Endothelial cell (in vitro differentiated cells): ENCODE measurements at regions not wholly inside any gene's neighbourhood (a gene's known extent, or its start where the extent isn't known, plus 50 kb on each side); places are given as distances from the start of the nearest gene placed in this dataset.
A peak's percentile ranks its signal among the peaks of the same experiment; 100 is the strongest.
"Not testable (repeated sequence)": the region's sequence is repeated elsewhere in the genome, so short reads cannot be mapped to it uniquely, and the experiment has no call there.

Experiments
- DNase-seq: peaks from one replicate; pipeline ENCODE4 v3.0.0; 2021; ENCODE audit warnings: low spot score
- H3K27ac Mint-ChIP-seq: one replicate; pipeline ENCODE4 v1.8.0; 2021; ENCODE audit warnings: mixed read lengths, inconsistent platforms; ENCODE audit not compliant: unreplicated experiment
- H3K27me3 Mint-ChIP-seq: one replicate; pipeline ENCODE4 v1.8.0; 2021; ENCODE audit warnings: mild to moderate bottlenecking, moderate library complexity, mixed read lengths, inconsistent platforms; ENCODE audit not compliant: unreplicated experiment
- H3K36me3 Mint-ChIP-seq: one replicate; pipeline ENCODE4 v1.8.0; 2021; ENCODE audit warnings: mild to moderate bottlenecking, low read depth, mixed read lengths, inconsistent platforms; ENCODE audit not compliant: unreplicated experiment
- H3K4me1 Mint-ChIP-seq: one replicate; pipeline ENCODE4 v1.8.0; 2021; ENCODE audit warnings: mild to moderate bottlenecking, mixed read lengths, inconsistent platforms; ENCODE audit not compliant: unreplicated experiment
- H3K4me3 Mint-ChIP-seq: one replicate; pipeline ENCODE4 v1.8.0; 2021; ENCODE audit warnings: mild to moderate bottlenecking, mixed read lengths, inconsistent platforms; ENCODE audit not compliant: unreplicated experiment
- H3K9me3 Mint-ChIP-seq: one replicate; pipeline ENCODE4 v1.8.0; 2021; ENCODE audit warnings: mixed read lengths, inconsistent platforms; ENCODE audit not compliant: unreplicated experiment
- TF ChIP-seq, protein P1 (sequence below): fragments of 200-600 bp; sonication (generic); IDR thresholded peaks from one replicate; pipeline ENCODE4 v1.5.0; 2021; ENCODE audit warnings: antibody characterized with exemption; ENCODE audit not compliant: unreplicated experiment

DNA sequence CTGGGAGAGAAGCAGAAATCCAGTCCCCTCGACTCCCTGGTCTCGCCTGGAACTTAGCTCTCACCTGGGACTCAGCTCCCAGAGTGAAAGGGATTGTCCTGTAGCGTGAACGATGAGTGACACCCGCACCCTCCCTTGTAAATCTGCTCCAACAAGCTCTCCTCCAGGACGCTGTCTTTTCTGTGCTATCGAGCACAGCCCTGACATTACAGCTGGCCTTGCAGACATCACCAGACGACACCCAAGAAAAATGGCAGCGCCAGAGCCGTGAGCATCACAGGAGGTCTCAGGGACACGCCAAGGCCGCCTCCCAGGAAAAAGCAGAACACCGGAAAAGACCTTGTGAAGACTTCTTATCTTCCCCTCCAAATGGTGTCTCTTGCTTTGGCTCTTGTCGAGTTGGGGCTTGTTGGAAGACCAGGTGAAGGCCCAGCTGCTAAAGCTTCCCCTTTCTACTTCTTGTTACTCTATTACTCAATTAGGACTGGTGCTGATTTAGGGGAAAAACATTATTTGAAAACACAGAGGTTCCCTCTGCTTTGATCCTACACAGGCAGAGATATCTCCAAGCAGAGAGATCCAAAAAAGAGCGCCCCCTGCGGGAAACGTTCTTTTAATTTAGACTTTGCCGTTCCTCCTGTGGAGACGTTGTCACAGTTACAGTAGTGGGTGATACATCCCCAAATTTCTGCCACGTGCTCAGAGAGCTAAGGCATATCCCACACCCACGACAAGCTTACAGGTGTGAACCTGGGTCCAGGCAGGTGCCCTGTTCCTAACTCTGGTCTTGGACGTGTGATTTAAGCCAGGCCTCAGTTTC is 127.2 kb downstream of the ATP6V0E2 start:
- H3K4me3 Mint-ChIP-seq, H3K4me1 Mint-ChIP-seq, H3K27ac Mint-ChIP-seq, H3K36me3 Mint-ChIP-seq, H3K27me3 Mint-ChIP-seq, H3K9me3 Mint-ChIP-seq: not testable (repeated sequence)
- TF ChIP-seq, protein P1, sequence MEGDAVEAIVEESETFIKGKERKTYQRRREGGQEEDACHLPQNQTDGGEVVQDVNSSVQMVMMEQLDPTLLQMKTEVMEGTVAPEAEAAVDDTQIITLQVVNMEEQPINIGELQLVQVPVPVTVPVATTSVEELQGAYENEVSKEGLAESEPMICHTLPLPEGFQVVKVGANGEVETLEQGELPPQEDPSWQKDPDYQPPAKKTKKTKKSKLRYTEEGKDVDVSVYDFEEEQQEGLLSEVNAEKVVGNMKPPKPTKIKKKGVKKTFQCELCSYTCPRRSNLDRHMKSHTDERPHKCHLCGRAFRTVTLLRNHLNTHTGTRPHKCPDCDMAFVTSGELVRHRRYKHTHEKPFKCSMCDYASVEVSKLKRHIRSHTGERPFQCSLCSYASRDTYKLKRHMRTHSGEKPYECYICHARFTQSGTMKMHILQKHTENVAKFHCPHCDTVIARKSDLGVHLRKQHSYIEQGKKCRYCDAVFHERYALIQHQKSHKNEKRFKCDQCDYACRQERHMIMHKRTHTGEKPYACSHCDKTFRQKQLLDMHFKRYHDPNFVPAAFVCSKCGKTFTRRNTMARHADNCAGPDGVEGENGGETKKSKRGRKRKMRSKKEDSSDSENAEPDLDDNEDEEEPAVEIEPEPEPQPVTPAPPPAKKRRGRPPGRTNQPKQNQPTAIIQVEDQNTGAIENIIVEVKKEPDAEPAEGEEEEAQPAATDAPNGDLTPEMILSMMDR: peak; percentile 41
- DNase-seq: peak; percentile 47

DNA sequence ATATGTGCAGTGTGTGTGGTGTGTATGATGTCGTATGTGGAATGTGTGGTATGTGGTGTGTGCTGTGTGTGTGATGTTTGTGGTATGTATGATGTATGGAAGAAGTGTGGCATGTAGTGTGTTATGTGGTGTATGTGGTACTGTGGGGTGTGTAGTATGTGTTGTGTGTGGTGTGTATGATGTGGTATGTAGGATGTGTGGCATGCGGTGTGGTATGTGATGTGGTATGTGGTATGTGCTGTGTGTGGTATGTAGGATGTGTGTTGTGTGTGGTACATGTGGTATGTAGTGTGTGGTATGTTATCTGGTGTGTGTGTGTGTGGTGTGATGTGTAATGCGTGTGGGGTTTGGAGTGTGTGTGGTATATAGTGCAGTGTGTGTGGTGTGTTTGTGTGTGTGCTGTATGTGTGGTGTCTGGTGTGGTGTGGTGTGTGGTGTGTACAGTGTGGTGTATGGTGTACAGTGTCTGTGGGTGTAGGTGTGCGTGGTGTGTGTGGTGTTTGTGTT is 129.6 kb downstream of the ATP6V0E2 start:
- Mint-ChIP-seq H3K36me3 (no peaks in the 10 kb centered on the region), H3K4me1 (no peaks in the 10 kb centered on the region), H3K4me3 (no peak overlapping the region), H3K9me3 (no peaks in the 10 kb centered on the region), H3K27me3 (peaks cover 2% of the 10 kb centered on the region), H3K27ac (no peak overlapping the region)
- no peak for DNase-seq
- TF ChIP-seq, protein P1: no peak

DNA sequence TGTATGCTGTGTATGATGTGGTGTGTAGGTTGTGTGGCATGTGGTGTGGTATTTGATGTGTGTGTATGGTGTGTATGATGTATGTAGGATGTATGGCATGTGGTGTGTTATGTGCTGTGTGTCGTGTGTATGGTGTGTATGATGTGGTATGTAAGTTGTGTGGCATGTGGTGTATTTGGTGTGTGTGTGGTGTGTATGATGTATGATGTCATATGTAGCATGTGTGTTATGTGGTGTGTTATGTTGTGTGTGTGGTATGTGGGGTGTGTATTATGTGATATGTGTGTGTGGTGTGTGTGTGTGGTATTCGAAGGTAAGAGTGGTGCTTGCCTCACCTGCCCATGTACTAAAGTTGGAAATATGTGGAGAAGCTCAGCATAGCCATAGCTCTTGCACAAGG is 130.2 kb downstream of the ATP6V0E2 start:
- not testable (repeated sequence) for H3K27me3 Mint-ChIP-seq, H3K4me3 Mint-ChIP-seq, H3K9me3 Mint-ChIP-seq, H3K4me1 Mint-ChIP-seq, DNase-seq, H3K36me3 Mint-ChIP-seq, H3K27ac Mint-ChIP-seq

DNA sequence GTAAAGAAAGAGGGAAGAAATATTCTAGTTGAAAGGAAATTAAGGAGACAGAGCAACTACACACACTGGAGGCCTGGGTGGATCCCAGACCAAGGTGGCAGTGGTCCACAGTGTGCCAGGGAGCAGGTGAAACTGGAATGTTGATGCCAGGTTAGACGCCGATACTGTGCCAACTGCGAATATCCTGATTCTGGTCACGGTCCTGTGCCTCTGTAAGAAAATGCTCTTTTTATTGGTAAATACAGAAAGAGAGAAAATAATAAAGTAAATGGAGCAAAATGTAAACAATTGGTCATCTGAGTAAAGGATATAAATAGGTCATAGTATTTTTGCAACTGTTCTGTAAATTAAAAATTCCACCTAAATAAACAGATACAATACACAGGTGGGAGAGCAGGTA is 131.1 kb downstream of the ATP6V0E2 start:
- not testable (repeated sequence) for H3K27me3 Mint-ChIP-seq, H3K4me3 Mint-ChIP-seq, H3K9me3 Mint-ChIP-seq, H3K36me3 Mint-ChIP-seq, DNase-seq, H3K27ac Mint-ChIP-seq, H3K4me1 Mint-ChIP-seq

DNA sequence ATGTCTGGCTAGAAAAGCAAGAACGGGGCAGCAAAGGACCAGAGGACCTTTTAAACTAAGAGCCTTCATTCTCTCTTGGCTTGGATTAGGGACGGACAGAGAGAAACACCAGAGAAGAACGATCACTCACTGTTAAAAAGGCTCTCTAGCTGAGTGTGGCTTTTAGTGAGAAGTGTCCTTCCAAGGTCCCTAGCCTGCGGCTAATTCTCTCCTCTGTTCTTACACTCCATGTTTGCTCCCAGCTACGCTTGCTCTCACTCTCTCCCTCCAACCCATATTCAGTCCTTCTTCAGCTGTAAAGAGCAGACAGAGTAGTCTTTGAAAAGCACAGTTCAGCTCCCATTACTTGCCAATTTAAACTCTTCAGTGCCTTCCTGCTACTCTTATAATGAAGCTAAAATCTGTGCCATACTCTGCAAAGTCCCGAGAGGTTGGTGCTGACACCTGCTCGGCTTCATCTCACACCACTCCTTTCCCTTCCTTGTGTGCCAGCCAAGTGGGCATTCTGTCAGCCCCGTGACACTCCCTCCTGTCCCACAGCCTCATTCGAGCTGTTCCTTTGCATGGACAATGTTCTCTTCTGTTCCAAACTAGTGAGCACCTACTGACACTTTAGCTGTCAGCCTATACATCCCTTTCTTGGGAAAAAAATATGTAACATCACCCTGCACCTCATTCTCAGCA is 136.0 kb downstream of the ATP6V0E2 start:
- not testable (repeated sequence) for H3K27ac Mint-ChIP-seq, H3K36me3 Mint-ChIP-seq, DNase-seq, H3K4me3 Mint-ChIP-seq, H3K9me3 Mint-ChIP-seq, H3K4me1 Mint-ChIP-seq, H3K27me3 Mint-ChIP-seq

DNA sequence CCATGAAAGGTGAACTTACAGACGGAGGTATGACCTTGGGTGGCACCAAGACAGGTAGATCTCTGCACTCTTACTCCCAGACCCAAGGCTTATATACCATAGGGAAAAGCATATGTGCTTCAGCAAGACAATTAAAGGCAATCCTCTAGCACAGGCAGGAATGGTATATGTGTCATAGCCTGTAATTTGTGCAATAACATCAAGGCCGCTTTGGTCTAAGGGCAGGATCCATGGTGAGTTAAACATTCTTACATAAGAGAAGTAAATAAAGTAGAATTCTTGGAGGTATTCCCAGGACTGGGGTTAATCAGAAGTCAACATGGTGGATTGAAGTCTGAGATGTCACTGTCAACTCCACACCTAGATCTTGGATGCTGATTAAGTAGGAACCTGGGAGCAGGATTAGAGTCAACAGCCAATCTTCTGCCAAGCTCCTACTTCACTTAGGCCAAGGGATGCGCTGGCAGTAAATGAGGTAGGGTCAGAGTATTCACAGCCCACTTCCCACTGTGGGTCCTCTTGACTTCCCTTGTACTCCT is 143.0 kb downstream of the ATP6V0E2 start:
- not testable (repeated sequence) for H3K4me3 Mint-ChIP-seq, H3K4me1 Mint-ChIP-seq, H3K36me3 Mint-ChIP-seq, H3K27ac Mint-ChIP-seq, DNase-seq, H3K27me3 Mint-ChIP-seq, H3K9me3 Mint-ChIP-seq

DNA sequence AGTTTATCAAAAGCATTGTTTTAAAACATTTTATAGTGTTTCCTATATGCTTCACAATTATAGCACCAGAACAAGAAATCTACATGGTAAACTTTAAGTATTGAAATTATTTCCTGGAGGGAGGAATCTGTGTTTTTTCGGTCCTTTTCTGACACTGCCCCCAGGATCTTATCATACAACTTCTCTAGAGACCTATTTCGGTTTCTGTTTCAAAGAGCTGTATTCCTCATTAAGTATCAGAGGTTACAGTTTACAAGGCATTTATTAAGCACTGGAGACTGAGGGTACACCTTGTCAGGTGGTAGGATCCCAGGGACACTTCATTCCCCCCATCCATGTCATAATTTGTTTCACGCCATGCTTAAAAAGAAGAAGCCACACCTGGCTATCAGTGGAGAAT is 146.4 kb downstream of the ATP6V0E2 start:
- H3K9me3 Mint-ChIP-seq, H3K4me1 Mint-ChIP-seq, H3K4me3 Mint-ChIP-seq, H3K27ac Mint-ChIP-seq, H3K27me3 Mint-ChIP-seq, DNase-seq, H3K36me3 Mint-ChIP-seq: not testable (repeated sequence)

DNA sequence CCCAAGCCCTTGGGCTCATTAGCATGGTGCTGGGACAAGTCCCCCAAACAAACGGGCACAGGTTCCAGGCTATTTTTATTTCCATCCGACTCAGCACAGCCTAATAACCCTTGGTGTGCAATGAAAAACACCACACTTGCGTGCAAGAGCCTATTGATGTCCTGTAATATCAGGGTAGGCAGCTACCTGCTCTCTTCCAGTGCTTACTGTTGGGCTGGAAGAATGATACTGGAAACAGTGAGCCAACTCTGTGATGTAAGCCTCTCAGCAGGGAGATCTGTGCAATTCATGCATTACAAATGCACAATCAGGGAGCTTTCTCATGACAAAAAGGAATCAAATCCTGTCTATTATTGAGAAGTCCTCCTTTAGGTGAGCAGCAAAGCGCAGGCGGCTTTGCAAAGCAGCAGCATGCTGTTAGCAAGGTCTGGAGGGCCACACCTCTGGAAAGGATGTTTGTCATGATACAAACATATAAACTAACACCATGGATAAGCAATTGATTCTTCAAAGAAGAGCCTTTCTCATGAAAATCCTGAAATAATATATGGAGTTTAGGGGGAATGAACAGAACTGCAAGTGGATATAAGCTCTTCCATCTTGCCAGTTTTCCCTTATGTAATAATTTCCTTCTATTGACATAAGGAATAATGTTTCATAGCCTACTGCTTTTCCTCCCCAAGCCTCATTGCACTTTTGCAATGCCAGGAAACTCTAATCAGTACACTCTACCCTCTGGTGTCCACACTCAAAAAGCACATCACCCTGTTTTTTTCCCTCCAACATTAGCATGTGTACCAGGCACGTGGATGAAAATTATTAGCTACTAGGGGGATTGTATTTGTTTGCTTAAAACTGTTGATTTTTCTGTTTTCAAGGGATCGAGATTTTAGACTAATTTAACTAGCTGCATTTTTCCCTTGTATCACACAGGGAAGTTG is 151.1 kb downstream of the ATP6V0E2 start:
- not testable (repeated sequence) for DNase-seq, H3K27ac Mint-ChIP-seq, H3K4me1 Mint-ChIP-seq, H3K36me3 Mint-ChIP-seq, H3K27me3 Mint-ChIP-seq, H3K4me3 Mint-ChIP-seq, H3K9me3 Mint-ChIP-seq

DNA sequence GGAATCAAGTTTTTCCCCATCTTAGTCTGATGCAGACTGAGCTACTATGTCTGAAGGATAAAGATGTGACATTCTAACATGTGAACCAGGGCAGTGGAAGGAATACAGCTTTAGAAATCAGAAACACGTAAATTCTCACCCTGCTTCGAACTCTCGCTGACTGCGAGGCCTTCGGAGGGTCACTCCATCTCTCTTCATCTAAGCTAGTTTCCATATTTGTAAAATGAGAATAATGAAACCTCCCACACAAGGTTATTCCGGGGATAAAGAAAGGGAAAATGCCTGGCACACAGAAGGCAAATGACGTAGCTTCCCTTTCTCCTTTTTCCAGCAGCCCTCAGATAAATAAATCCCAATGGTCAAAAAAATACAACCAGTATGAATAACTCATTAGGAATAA is 152.0 kb downstream of the ATP6V0E2 start:
- H3K27me3 Mint-ChIP-seq, H3K9me3 Mint-ChIP-seq, H3K4me3 Mint-ChIP-seq, DNase-seq, H3K27ac Mint-ChIP-seq, H3K4me1 Mint-ChIP-seq, H3K36me3 Mint-ChIP-seq: not testable (repeated sequence)
